ENCODE measurements at regions not wholly inside any gene's neighbourhood (a gene's known extent, or its start where the extent isn't known, plus 50 kb on each side); places are given as distances from the start of the nearest gene placed in this dataset.

- DNase-seq (ENCODE audit: low read depth), result no peak
Measured at GRCh38 chr15:62472616-62473299, 307.7 kb upstream of the C2CD4B start.

- no peak for DNase-seq (ENCODE audit: low read depth)
Measured at GRCh38 chr15:62474021-62474770, 309.1 kb upstream of the C2CD4B start.

GRCh38 chr15:62474771-62475124, 309.7 kb upstream of the C2CD4B start:
- no peak for DNase-seq (ENCODE audit: low read depth)

GRCh38 chr15:62475591-62475990, 310.5 kb upstream of the C2CD4B start:
- DNase-seq (ENCODE audit: low read depth), result no peak

- DNase-seq (ENCODE audit: low read depth), result no peak
Measured at GRCh38 chr15:62476163-62476562, 311.1 kb upstream of the C2CD4B start.

GRCh38 chr15:62477929-62478328, 312.8 kb upstream of the C2CD4B start:
- DNase-seq (ENCODE audit: low read depth), result no peak

- DNase-seq (ENCODE audit: low read depth), result no peak
Measured at GRCh38 chr15:62482785-62483429, 317.8 kb upstream of the C2CD4B start.

GRCh38 chr15:62483814-62484213, 318.7 kb upstream of the C2CD4B start:
- no peak for DNase-seq (ENCODE audit: low read depth)

- DNase-seq (ENCODE audit: low read depth), result no peak
Measured at GRCh38 chr15:62485170-62485720, 320.2 kb upstream of the C2CD4B start.

- no peak for DNase-seq (ENCODE audit: low read depth)
Measured at GRCh38 chr15:62486041-62486440, 321.0 kb upstream of the C2CD4B start.

GRCh38 chr15:62488387-62488786, 323.3 kb upstream of the C2CD4B start:
- DNase-seq (ENCODE audit: low read depth), result no peak

GRCh38 chr15:62491642-62492041, 326.6 kb upstream of the C2CD4B start:
- no peak for DNase-seq (ENCODE audit: low read depth)

- DNase-seq (ENCODE audit: low read depth), result no peak
Measured at GRCh38 chr15:62492900-62493299, 327.8 kb upstream of the C2CD4B start.

- DNase-seq (ENCODE audit: low read depth), result no peak
Measured at GRCh38 chr15:62494197-62494596, 329.1 kb upstream of the C2CD4B start.

- no peak for DNase-seq (ENCODE audit: low read depth)
Measured at GRCh38 chr15:62495670-62496614, 330.9 kb upstream of the C2CD4B start.

GRCh38 chr15:62497356-62497755, 332.3 kb upstream of the C2CD4B start:
- no peak for DNase-seq (ENCODE audit: low read depth)

GRCh38 chr15:62498278-62498677, 333.2 kb upstream of the C2CD4B start:
- DNase-seq (ENCODE audit: low read depth), result no peak

GRCh38 chr15:62498712-62499111, 333.6 kb upstream of the C2CD4B start:
- no peak for DNase-seq (ENCODE audit: low read depth)

GRCh38 chr15:62500325-62500724, 335.2 kb upstream of the C2CD4B start:
- DNase-seq (ENCODE audit: low read depth), result no peak

GRCh38 chr15:62502451-62502850, 337.4 kb upstream of the C2CD4B start:
- no peak for DNase-seq (ENCODE audit: low read depth)

- no peak for DNase-seq (ENCODE audit: low read depth)
Measured at GRCh38 chr15:62503451-62503850, 338.4 kb upstream of the C2CD4B start.

GRCh38 chr15:62505762-62506161, 340.7 kb upstream of the C2CD4B start:
- no peak for DNase-seq (ENCODE audit: low read depth)
